ENCODE measurements at regions not wholly inside any gene's neighbourhood (a gene's known extent, or its start where the extent isn't known, plus 50 kb on each side); places are given as distances from the start of the nearest gene placed in this dataset.

GRCh38 chr5:126360467-126360866, 62.7 kb upstream of the GRAMD2B start:
- H3K4me3 ChIP-seq (ENCODE audit: low read depth, low read length): no peak overlapping the region

DNA sequence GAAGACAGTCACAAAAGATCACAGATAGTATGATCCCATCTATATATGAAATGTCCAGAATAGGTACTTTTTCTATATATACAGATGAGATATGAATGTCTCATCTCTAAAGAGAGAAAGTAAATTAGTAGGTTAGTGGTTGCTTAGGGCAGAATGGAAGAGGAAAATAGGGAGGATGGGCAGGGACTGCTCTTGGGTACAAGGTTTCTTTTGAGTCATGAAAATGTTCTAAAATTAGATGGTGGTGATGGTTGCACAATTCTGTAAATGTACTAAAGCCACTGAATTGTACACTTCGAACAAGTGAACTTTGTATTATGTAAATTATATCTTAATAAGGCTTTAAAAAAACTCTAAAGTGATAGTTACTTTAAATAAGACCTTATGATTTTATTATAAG, 59.6 kb upstream of the GRAMD2B start:
- H3K4me3 ChIP-seq (ENCODE audit: low read depth, low read length): no peak overlapping the region
- DNase-seq (ENCODE audit: low read depth): no peak
- in situ Hi-C loops (cut with HindIII; ENCODE audit: low sequenced_read_pairs): no loop called here
- no peak for TF ChIP-seq CTCF (IDR thresholded peaks at IDR 0.05; ENCODE audit: low read depth, low read length, missing control alignments)

More at GRCh38 chr5:126360467-126360866, 62.7 kb upstream of the GRAMD2B start:
- in situ Hi-C loops (cut with HindIII; ENCODE audit: low sequenced_read_pairs): no loop called here
- DNase-seq (ENCODE audit: low read depth): no peak
- no peak for TF ChIP-seq CTCF (IDR thresholded peaks at IDR 0.05; ENCODE audit: low read depth, low read length, missing control alignments)

GRCh38 chr5:126364206-126364902, 58.9 kb upstream of the GRAMD2B start:
- TF ChIP-seq CTCF (IDR thresholded peaks at IDR 0.05; ENCODE audit: low read depth, low read length, missing control alignments): no peak
- DNase-seq (ENCODE audit: low read depth): no peak
- no peak overlapping the region for H3K4me3 ChIP-seq (ENCODE audit: low read depth, low read length)
- in situ Hi-C loops (cut with HindIII; ENCODE audit: low sequenced_read_pairs): no loop called here

- in situ Hi-C loops (cut with HindIII; ENCODE audit: low sequenced_read_pairs): no loop called here
- no peak overlapping the region for H3K4me3 ChIP-seq (ENCODE audit: low read depth, low read length)
- TF ChIP-seq CTCF (IDR thresholded peaks at IDR 0.05; ENCODE audit: low read depth, low read length, missing control alignments): no peak
These were observed 57.6 kb upstream of the GRAMD2B start for GRCh38 chr5:126365446-126366198.

GRCh38 chr5:126366199-126366560, 57.0 kb upstream of the GRAMD2B start:
- no peak for TF ChIP-seq CTCF (IDR thresholded peaks at IDR 0.05; ENCODE audit: low read depth, low read length, missing control alignments)
- in situ Hi-C loops (cut with HindIII; ENCODE audit: low sequenced_read_pairs): no loop called here
- H3K4me3 ChIP-seq (ENCODE audit: low read depth, low read length): no peak overlapping the region
- no peak for DNase-seq (ENCODE audit: low read depth)

More at GRCh38 chr5:126365446-126366198, 57.6 kb upstream of the GRAMD2B start:
- no peak for DNase-seq (ENCODE audit: low read depth)

GRCh38 chr5:126368239-126368812, 54.9 kb upstream of the GRAMD2B start:
- no peak for TF ChIP-seq CTCF (IDR thresholded peaks at IDR 0.05; ENCODE audit: low read depth, low read length, missing control alignments)
- no peak overlapping the region for H3K4me3 ChIP-seq (ENCODE audit: low read depth, low read length)
- no peak for DNase-seq (ENCODE audit: low read depth)
- in situ Hi-C loops (cut with HindIII; ENCODE audit: low sequenced_read_pairs): no loop called here
